HG02678 (cell line): ENCODE measurements at regions not wholly inside any gene's neighbourhood (a gene's known extent, or its start where the extent isn't known, plus 50 kb on each side); places are given as distances from the start of the nearest gene placed in this dataset.

Experiments
- ATAC-seq: cut with Tn5 transposase; IDR thresholded peaks from one replicate; pipeline ENCODE4 v1.9.1; 2021; ENCODE audit warnings: mild to moderate bottlenecking, moderate library complexity; ENCODE audit not compliant: unreplicated experiment

DNA sequence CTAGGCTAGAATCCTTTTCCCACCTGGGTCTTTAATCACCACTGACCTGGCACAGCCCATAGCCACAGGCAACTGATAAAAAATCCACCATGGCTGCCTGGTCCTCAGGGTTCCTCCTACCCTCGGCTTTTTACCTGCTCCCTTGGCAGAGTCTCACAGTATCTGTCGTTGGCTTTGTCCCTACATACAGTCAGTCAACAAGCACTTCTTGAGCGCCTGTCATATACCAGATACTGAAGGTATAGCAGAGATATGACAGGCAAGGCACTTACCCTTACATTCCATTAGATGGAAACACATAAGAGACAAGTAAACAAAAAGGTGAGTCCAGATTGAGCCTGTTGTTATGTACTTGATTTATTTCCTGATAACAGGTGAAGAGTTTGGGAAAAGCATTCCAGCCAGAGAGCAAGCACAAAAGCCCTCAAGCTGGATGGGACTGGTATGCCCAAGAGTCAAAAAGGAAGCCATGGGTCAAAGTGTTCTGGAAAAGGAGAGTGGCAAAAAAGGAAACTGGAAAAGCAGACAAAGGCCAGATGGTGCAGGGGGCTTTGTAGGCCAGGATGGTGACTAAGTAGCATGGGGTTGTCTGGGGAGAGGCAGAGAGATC lies 247.0 kb downstream of the CHD9NB start:
- ATAC-seq = no peak

DNA sequence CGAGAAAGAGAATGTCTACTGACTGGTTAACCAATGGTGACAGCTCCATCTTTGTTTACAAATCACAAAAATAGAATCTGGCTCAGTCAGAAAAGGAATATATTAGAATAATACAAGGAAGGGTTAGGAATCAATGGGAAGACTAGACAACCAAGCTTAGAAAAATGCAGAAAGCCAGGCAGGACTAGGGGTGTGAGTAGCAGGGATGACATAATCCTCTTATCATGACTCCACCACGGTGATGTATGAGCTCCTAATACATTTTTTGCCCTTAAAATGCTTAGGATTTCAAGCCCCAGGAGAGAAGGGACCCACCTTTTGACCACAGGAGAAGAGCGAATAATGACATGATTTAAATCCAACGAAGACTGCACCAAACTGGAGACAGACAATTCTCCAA lies 252.3 kb downstream of the CHD9NB start:
- no peak for ATAC-seq

- no peak for ATAC-seq
Measured at GRCh38 chr16:52799149-52799548, 252.2 kb upstream of the TOX3 start.

DNA sequence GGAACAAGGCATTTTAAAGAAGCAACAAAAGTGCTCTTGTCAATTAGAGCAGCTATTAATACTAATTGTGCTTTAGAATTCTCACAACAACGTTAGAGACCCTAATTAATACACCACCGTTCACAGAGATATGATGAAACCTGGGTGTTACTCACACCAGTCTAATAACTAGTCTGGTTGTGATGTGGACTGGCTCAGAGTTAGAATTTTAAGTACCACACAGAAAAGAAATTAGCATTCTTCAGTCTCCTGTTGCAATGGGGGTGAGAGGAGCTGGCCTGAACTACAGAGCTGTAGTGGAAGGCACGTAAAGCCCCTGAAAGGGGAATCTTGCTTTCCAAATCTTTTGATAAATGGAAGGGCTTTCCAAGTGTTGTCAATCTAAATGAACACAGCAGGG lies 240.8 kb upstream of the TOX3 start:
- ATAC-seq = no peak

DNA sequence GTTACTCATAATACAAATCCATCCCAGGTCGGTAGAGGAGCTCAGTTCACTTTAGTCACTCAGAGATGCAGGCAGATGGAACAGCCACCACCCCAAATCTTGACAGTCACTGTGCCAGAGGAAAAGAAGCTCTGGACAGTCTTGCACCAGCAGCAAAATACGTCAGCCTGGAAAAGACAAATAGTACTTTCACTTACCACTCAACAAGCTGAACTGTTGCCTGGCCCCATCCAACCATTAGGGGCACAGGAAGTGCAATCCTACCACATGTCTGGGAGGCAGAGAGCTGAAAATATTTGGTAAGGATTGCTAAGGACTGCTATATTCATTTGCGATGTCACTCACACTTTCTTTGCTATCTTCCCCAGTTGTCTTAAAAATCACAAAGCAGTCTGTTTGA lies 239.1 kb upstream of the TOX3 start:
- no peak for ATAC-seq

DNA sequence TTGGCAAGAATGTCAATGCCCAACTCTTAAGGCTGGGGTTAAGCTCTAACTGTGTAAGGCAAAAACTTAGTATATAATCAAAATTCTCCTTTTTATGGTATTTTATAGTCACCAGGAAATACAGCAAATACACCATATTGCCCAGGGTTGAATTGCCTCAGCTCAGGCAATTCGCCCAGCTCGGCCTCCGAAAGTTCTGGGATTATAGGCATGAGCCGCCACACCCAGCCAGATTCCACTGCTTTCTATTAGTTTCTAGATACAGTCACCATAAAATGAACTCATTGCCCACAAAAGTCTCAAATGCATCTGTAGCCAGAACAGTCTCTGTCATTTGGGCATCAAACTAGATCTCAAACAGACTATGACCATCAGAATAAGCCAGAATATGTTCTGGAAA lies 238.7 kb upstream of the TOX3 start:
- ATAC-seq = no peak

DNA sequence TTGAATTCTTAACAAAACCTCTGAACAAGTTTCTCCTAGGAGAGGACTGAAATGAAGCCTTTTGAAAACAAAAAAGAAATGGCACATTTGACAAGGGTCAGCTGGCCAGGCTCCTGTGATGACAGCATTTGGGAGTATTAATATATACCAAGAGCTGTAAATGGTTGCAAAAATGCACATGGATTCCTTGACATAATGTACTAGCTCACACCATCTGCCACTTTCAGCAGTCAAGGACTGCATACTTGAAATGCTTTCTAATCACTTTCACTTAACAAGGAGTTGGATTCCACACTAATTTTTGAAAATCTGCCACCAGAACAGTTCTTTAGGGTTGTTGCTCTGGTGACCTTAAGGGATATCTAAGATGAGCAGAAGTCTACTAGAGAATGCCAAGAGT lies 236.7 kb upstream of the TOX3 start:
- no peak for ATAC-seq

GRCh38 chr16:52781005-52781630 lies 234.2 kb upstream of the TOX3 start:
- no peak for ATAC-seq

DNA sequence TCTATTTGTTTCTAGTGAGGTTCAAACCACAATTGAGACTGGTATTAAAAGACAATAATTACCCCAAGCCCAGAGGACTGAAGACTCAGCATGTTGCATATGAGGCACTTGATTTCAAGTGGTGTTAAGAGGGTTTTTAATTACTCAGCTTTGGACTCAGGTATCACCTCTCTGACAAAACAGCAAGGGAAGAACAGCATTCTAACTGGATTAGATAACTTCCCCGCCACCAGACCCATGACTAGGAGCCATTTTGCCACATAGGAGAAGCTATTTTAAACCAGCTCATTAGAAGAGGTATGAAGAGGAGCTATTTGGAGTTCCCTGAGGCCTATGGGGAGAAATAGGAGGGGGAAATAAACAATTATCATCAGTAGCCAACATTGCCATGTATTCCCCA lies 226.1 kb upstream of the TOX3 start:
- no peak for ATAC-seq

GRCh38 chr16:52770828-52771227 lies 223.9 kb upstream of the TOX3 start:
- no peak for ATAC-seq

GRCh38 chr16:52758473-52758855 lies 211.5 kb upstream of the TOX3 start:
- no peak for ATAC-seq

- no peak for ATAC-seq
Measured at GRCh38 chr16:52757746-52758472, 211.0 kb upstream of the TOX3 start.

- no peak for ATAC-seq
Measured at GRCh38 chr16:52756812-52757517, 210.0 kb upstream of the TOX3 start.

DNA sequence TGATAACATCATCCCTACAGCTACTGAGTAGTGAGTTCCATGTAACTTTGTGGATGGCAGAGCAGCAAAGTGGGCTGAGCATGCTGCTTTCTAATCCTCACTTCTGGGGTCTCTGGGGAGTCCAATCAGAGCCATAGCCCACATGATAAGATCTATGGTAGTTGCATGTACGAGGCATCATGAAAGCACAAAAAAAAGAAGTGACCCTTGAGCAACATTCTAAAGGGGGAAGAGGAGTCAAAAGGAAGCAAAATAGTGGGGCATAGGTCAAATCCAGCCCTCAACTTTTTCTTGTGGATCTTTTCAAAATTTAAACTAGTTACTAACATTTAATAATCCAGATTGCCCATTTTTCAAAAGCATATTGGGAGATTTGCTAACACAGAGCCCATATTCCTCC lies 208.5 kb upstream of the TOX3 start:
- ATAC-seq = no peak

GRCh38 chr16:52751035-52751434 lies 204.1 kb upstream of the TOX3 start:
- no peak for ATAC-seq

GRCh38 chr16:52748741-52749140 lies 201.8 kb upstream of the TOX3 start:
- ATAC-seq = no peak

- no peak for ATAC-seq
Measured at GRCh38 chr16:52747088-52747595, 200.2 kb upstream of the TOX3 start.

DNA sequence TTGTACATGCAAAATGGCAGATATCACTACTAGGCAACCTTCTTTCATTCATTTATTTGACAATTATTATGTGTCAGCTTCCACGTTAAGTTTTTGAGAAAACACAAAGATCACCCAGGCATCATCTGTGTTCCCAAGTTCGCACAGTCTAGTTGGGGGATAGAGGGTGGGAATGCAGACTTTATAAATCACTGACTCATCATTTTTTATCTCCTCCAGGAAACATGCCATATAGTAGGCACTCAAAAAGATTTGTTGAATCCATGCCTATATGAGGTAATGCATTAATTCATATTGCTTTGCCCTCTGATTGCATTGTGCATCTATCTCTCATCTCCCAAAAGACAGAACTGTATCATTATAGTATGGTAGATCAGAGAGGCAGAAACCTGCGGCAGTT lies 196.8 kb upstream of the TOX3 start:
- ATAC-seq = no peak

DNA sequence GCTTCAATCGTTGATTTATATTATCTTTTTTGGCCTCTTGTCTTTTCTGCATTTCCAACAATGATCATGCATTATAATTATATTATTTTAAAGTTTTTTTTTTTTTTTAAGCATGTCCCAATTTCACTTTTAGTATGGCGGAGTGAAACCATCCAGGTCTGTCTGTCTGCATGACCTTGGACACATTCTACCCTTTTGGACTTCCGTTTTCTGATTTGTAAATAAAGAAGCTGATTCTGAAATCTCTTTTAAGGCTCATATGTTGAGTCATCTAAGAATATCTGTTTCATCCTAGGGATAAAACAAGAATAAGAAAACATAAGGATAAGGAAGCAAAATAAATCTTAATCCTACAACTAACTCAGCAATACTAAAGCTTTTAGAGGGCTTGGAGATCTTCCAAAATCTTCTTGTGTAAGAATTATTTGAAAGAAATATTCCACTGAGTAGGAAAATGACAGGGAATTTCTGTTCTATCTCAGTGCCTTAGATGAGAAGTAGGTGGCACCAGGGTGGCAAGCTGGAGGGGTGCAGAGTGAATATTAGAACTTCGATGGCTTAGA lies 195.7 kb upstream of the TOX3 start:
- no peak for ATAC-seq

- no peak for ATAC-seq
Measured at GRCh38 chr16:52742052-52742451, 195.1 kb upstream of the TOX3 start.

DNA sequence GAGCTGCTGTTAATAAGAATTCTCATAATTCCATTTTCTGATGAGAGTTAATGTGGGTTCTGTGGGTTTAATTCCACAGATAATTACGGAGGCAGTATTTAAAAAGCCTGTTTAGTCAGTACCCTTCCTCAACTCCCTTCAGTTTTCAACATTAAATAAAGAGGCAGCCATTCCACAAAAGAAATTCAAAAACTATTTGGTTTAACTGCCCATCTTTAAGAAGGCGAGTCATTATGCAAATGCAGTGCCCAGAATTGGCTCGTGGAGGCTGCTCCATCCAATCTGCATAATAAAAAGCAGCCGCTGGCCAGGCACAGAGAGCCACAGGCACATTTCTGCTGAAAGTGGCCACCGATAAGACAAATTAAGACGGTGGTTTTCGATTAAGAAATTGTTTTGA lies 194.4 kb upstream of the TOX3 start:
- no peak for ATAC-seq
